Uterus (tissue), 3 donors: ENCODE measurements at regions not wholly inside any gene's neighbourhood (a gene's known extent, or its start where the extent isn't known, plus 50 kb on each side); places are given as distances from the start of the nearest gene placed in this dataset.

ENCODE experiments used
- DNase-seq, 2 donors: peaks; one replicate each; pipeline ENCODE4 v3.0.0-alpha.2; 2019 to 2020
- H3K27ac ChIP-seq, 2 donors: fragments of 200-600 bp; sonication (generic); 1 replicate in 1 of 2; 2 replicates in 1 of 2; pipeline ENCODE4 v1.5.1; 2016 to 2018
- H3K27me3 ChIP-seq, 2 donors: fragments of 200-600 bp; sonication (generic); one replicate each; pipeline ENCODE4 v1.5.1; 2018 to 2019; ENCODE audit warnings: control low read depth in 1 of 2
- H3K36me3 ChIP-seq, 2 donors: fragments of 200-600 bp; sonication (generic); one replicate each; pipeline ENCODE4 v1.5.1; 2019; ENCODE audit warnings: control low read depth in 1 of 2
- H3K4me1 ChIP-seq, 2 donors: fragments of 200-600 bp; sonication (generic); one replicate each; pipeline ENCODE4 v1.5.1; 2018 to 2019; ENCODE audit warnings: control low read depth in 1 of 2
- H3K4me3 ChIP-seq, 2 donors: fragments of 200-600 bp; sonication (generic); 1 replicate in 1 of 2; 2 replicates in 1 of 2; pipeline ENCODE4 v1.5.1; 2018 to 2019; ENCODE audit warnings: mild to moderate bottlenecking in 1 of 2
- H3K9me3 ChIP-seq, 2 donors: fragments of 200-600 bp; sonication (generic); one replicate each; pipeline ENCODE4 v1.5.1; 2019; ENCODE audit warnings: control low read depth in 1 of 2
- CTCF ChIP-seq, 4 experiments: fragments of 200-600 bp in 2 of 4; fragments of 450-650 bp in 2 of 4; sonication (generic) in 2 of 4; IDR thresholded peaks; one replicate each; pipeline ENCODE4 v1.5.1; 2016 to 2019; ENCODE audit warnings: antibody characterized with exemption in 4 of 4, mild to moderate bottlenecking in 2 of 4, moderate library complexity in 1 of 4
- POLR2A ChIP-seq, 2 donors: fragments of 450-650 bp; IDR thresholded peaks; one replicate each; pipeline ENCODE4 v1.6.1; 2016; ENCODE audit warnings: antibody characterized with exemption in 2 of 2, mild to moderate bottlenecking in 1 of 2, moderate library complexity in 1 of 2
- intact Hi-C: fragments of 100-400 bp; cut with DNase I; formaldehyde crosslinking; loops from one replicate; pipeline ENCODE4 v1.15.1; 2023; ENCODE audit warnings: low total_unique reads
- donor health status: DM: yes; HTN: yes; CAD: no.

- Histone ChIP-seq H3K36me3 (no peaks in the 10 kb centered on the region), H3K9me3 (no peaks in the 10 kb centered on the region), H3K27ac (no peak overlapping the region), H3K4me3 (no peak overlapping the region), H3K4me1 (no peaks in the 10 kb centered on the region), H3K27me3 (no peaks in the 10 kb centered on the region)
- intact Hi-C loops = no loop called here
- DNase-seq = no peak
- TF ChIP-seq POLR2A (IDR thresholded peaks at IDR 0.05) (no peak), CTCF (IDR thresholded peaks at IDR 0.05) (no peak)
Measured at GRCh38 chr4:126976850-126977632, 655.7 kb upstream of the INTU start.

- no peak overlapping the region for H3K4me3 ChIP-seq
- no peaks in the 10 kb centered on the region for H3K4me1 ChIP-seq
- H3K36me3 ChIP-seq = no peaks in the 10 kb centered on the region
- no peak for TF ChIP-seq CTCF (IDR thresholded peaks at IDR 0.05)
- TF ChIP-seq POLR2A (IDR thresholded peaks at IDR 0.05) = no peak
- H3K27ac ChIP-seq = no peak overlapping the region
- no peaks in the 10 kb centered on the region for H3K27me3 ChIP-seq
- intact Hi-C loops = no loop called here
- H3K9me3 ChIP-seq = no peaks in the 10 kb centered on the region
- DNase-seq = no peak
Measured at GRCh38 chr4:126986005-126986404, 646.8 kb upstream of the INTU start.

- no peak for TF ChIP-seq CTCF (IDR thresholded peaks at IDR 0.05)
- TF ChIP-seq POLR2A (IDR thresholded peaks at IDR 0.05) = no peak
- H3K9me3 ChIP-seq = no peaks in the 10 kb centered on the region
- no peaks in the 10 kb centered on the region for H3K27me3 ChIP-seq
- intact Hi-C loops = no loop called here
- no peak for DNase-seq
- no peak overlapping the region for H3K27ac ChIP-seq
- H3K4me1 ChIP-seq = no peaks in the 10 kb centered on the region
- H3K36me3 ChIP-seq = no peaks in the 10 kb centered on the region
- H3K4me3 ChIP-seq = no peak overlapping the region
Measured at GRCh38 chr4:126986828-126987227, 645.9 kb upstream of the INTU start.

GRCh38 chr4:126991965-126992364, 640.8 kb upstream of the INTU start:
- H3K9me3 ChIP-seq = no peaks in the 10 kb centered on the region
- H3K27me3 ChIP-seq = no peaks in the 10 kb centered on the region
- intact Hi-C loops = no loop called here

More at GRCh38 chr4:126991965-126992364, 640.8 kb upstream of the INTU start:
- Histone ChIP-seq H3K4me3 (no peak overlapping the region), H3K4me1 (no peaks in the 10 kb centered on the region), H3K27ac (no peak overlapping the region), H3K36me3 (no peaks in the 10 kb centered on the region)
- no peak for DNase-seq
- TF ChIP-seq CTCF (IDR thresholded peaks at IDR 0.05) (no peak), POLR2A (IDR thresholded peaks at IDR 0.05) (no peak)
